HG03175 (cell line): ENCODE measurements at regions not wholly inside any gene's neighbourhood (a gene's known extent, or its start where the extent isn't known, plus 50 kb on each side); places are given as distances from the start of the nearest gene placed in this dataset.
"Not testable (repeated sequence)": the region's sequence is repeated elsewhere in the genome, so short reads cannot be mapped to it uniquely, and the experiment has no call there.

Source experiments
- ATAC-seq: cut with Tn5 transposase; IDR thresholded peaks from one replicate; pipeline ENCODE4 v1.9.1; 2021; ENCODE audit warnings: mild to moderate bottlenecking, moderate library complexity; ENCODE audit not compliant: unreplicated experiment

- ATAC-seq: no peak
Measured at GRCh38 chr10:6706725-6707124, 126.6 kb upstream of the PRKCQ start.

DNA sequence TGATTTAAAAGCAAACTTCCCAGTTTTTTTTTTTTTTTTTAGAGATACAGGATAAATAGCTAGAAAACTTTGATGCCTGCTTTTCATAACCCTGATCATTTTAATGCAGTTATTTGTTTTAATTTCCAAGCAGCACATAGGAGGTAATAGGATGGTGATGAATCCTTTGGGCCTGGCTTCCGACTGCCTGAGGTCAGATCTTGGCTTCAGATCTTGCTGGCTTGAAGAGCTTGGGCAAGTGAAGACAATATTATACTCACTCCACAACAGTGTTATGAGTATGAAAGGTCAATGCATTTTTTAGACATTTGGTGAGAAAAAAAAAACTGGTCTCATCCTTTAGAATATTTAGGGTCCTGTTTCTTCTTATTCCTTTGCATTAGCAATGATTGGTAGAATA, 124.8 kb upstream of the PRKCQ start:
- no peak for ATAC-seq

- not testable (repeated sequence) for ATAC-seq
Measured at GRCh38 chr10:6702833-6703232, 122.8 kb upstream of the PRKCQ start.

- no peak for ATAC-seq
Measured at GRCh38 chr10:6702030-6702429, 122.0 kb upstream of the PRKCQ start.

- ATAC-seq: no peak
Measured at GRCh38 chr10:6701289-6701688, 121.2 kb upstream of the PRKCQ start.

- no peak for ATAC-seq
Measured at GRCh38 chr10:6700066-6700465, 120.0 kb upstream of the PRKCQ start.

DNA sequence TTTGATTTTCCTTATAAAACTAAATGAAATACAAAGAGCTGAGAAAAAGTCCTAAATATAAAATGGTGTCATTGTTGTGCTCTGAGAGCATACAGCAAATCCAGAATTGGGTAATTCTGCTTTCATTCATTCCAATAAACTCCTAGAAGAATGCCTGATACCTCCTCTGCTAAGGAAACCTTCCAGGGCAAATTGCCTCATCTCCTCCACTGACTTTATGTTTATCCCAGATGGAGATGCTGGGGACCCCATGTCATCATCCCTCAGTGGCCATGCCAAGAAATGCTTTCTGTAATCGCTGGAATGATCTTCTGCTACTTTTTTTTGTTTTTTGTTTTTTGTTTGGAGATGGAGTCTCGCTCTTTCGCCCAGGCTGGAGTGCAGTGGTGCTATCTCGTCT, 119.3 kb upstream of the PRKCQ start:
- no peak for ATAC-seq

GRCh38 chr10:6695519-6695918, 115.4 kb upstream of the PRKCQ start:
- no peak for ATAC-seq

DNA sequence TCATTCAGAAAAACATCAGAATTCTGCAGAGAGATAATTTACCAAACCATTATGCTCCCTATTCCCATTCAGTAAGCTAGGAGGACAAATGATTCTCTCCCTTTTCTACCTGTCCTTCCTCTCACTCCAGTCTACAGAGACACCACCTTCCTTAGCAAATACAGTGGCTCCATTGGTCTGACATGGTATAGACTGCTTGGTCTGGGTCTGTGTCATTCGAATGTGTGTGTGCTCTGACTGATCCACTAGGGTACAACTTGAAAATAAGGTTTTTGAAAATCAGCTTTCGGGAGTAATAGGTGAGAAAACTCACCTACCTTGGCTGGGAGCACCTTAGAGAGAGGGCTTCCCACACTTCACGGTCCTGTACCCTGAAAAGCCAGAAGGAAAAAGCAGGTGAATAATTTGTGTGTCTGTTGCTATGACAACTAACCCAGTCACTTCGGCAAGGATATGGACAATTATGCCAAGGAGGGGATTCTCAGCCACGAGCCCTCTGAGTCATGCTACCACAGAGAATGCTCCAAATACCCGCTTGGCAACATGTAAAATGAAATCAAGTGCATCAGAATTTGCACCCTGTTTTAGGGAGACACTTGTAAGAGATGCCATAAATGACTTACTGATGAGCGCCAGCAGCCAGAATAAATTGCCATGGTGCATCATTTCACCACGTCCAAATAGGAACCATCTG, 114.5 kb upstream of the PRKCQ start:
- no peak for ATAC-seq

- no peak for ATAC-seq
Measured at GRCh38 chr10:6692856-6693255, 112.8 kb upstream of the PRKCQ start.

DNA sequence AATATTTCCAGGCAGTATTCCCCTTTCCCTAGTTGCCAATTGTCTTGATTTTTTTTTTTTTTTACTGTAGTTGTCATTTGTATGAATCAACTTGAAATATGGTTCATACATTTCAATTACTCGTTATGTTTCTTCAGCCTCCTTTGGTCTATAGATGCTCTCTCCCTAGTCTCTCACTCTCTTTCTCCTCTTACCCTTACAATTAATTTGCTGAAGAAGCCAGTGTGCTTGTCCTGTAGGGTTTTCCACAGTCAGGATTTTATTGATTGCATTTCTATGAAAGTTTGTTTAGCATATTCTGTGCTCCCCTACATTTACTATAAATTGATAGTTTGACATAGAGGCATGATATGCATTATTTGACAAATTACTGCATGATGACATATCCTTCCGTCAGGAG, 112.0 kb upstream of the PRKCQ start:
- ATAC-seq: no peak

DNA sequence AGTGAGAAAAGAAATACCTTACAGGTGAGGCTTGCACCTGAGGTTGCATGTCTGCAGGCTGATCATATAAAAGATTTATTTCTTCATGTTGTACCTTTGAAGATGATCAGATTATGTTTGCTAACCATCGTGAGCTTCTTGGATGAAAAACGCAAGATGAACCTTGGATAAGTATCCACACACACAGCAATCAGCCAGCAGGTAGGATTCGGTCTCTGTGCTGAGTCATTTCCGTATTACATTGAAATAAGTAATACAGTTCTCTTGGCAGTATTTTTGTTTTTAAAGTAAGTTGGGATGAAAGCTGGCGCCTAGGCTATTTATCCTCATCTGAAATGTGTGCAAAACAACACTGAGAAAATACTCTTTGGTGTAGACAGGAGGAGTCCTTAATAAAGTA, 109.0 kb upstream of the PRKCQ start:
- no peak for ATAC-seq

GRCh38 chr10:6680735-6681134, 100.7 kb upstream of the PRKCQ start:
- ATAC-seq: no peak

DNA sequence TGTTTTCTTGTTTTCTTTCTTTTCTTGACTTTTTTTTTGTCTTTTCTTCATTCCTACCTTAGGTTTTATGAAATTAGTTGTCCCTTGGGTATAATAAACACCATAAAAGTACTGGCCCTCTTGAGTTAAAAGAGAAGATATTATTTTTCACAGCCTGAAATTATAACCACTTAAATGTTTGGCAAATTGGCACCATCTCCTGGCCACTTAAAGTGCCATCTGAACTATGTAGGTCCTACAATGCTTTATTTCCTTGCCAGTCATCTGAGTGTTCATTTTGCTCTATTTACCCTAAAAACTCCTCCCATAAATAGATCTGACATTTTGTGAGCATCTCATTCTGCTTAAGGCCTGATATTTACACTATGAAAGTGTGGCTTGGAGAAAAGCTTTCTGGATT, 98.9 kb upstream of the PRKCQ start:
- ATAC-seq: no peak

- ATAC-seq: no peak
Measured at GRCh38 chr10:6678211-6678803, 98.2 kb upstream of the PRKCQ start.

- ATAC-seq: not testable (repeated sequence)
Measured at GRCh38 chr10:6677129-6677528, 97.1 kb upstream of the PRKCQ start.

GRCh38 chr10:6674291-6674690, 94.2 kb upstream of the PRKCQ start:
- no peak for ATAC-seq

DNA sequence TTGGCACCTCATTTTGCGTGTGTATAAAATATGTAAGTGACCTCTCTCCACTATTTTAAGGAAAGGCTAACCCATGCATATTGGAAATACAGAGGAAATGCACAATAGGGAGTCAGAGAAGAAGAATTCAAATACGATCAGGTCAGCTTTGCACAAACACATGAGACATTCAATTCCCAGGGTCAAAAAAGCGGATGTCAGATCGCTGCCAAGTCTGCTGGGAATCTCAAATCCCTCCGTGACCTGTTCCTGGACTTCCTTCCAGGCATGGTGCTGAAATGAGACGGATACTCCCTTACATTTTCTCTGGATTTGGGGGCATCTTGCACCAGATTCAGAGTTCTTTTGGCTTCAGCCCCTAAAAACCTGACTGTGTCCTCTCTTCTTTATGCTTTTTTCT, 91.9 kb upstream of the PRKCQ start:
- ATAC-seq: no peak

DNA sequence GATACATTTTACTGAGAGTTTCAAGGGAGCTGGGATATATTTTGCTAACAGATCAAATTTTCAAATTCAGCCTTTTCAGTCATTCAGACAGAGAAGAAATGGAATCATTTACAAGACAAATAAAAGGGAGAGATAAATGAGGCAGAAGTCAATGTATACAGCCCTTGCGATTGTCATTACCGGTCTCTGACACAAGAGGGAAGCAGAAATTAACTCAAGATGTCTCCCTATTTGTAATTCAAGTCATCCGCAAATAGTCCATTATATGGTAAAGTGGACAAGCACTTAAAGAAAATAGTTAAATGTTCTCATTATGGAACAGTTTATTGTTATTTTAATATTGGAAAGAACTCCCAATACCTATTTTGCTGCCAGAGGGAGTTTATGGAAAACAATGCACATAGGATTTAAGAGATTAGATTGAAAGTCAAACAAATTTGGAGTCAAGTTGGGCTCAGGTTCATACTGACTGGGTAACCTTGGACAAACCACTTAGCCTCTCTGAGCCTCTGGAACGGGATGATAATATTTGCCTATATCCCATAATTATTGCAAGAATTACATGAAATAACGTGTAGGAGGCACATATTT, 89.3 kb upstream of the PRKCQ start:
- peak; percentile 47 for ATAC-seq

GRCh38 chr10:6667679-6668270, 87.7 kb upstream of the PRKCQ start:
- no peak for ATAC-seq

DNA sequence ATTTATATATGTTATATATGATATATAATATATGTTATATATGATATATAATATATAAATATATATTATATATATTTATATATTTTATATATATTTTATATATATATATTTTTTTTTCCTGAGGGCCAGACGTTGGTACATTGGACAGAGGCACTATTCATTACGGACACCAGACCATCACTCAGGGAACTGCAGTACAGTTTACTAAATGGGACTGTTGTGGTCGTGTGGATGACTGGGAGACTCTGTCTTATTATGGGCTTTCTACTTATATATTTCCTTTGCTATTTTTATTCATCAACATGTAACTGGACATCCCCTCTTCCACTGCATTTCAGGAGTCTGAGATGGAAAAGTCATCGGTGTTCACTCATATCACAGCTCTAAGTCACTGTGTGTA, 87.1 kb upstream of the PRKCQ start:
- no peak for ATAC-seq

- no peak for ATAC-seq
Measured at GRCh38 chr10:6665847-6666246, 85.8 kb upstream of the PRKCQ start.
